Endothelial cell of umbilical vein (primary cell): ENCODE measurements at regions not wholly inside any gene's neighbourhood (a gene's known extent, or its start where the extent isn't known, plus 50 kb on each side); places are given as distances from the start of the nearest gene placed in this dataset.

Source experiments
- CTCF ChIP-seq, 2 donors: IDR thresholded peaks; 1 replicate in 1 of 2; 2 replicates in 1 of 2; pipeline ENCODE4 v1.5.1; 2011; ENCODE audit warnings: low read length in 2 of 2, mild to moderate bottlenecking in 2 of 2, moderate library complexity in 2 of 2, control low read depth in 1 of 2, inconsistent platforms in 1 of 2, low read depth in 1 of 2; ENCODE audit not compliant: insufficient read depth in 1 of 2; ENCODE audit errors: extremely low read depth in 1 of 2
- EZH2 ChIP-seq: IDR thresholded peaks from 2 replicates; pipeline ENCODE4 v1.6.1; 2012; ENCODE audit warnings: borderline replicate concordance, low read depth, mild to moderate bottlenecking, moderate library complexity, low read length, inconsistent platforms; ENCODE audit not compliant: severe bottlenecking
- FOS ChIP-seq: IDR thresholded peaks from 2 replicates; pipeline ENCODE4 v1.6.1; 2011; ENCODE audit warnings: mild to moderate bottlenecking, low read length, moderate library complexity, borderline replicate concordance; ENCODE audit not compliant: insufficient read depth
- JUN ChIP-seq: IDR thresholded peaks from 2 replicates; pipeline ENCODE4 v1.6.1; 2011; ENCODE audit warnings: borderline replicate concordance, low read depth; ENCODE audit not compliant: insufficient read length, insufficient read depth
- MYC ChIP-seq: IDR thresholded peaks from one replicate; pipeline ENCODE4 v1.6.1; 2011; ENCODE audit warnings: mild to moderate bottlenecking, low read depth, low read length
- POLR2A ChIP-seq: IDR thresholded peaks from 2 replicates; pipeline ENCODE4 v1.6.1; 2012; ENCODE audit warnings: low read depth, mild to moderate bottlenecking, control low read depth, low read length
- POLR2AphosphoS5 ChIP-seq: IDR thresholded peaks from 2 replicates; pipeline ENCODE4 v1.6.1; 2012; ENCODE audit warnings: low read depth, mild to moderate bottlenecking, control low read depth, low read length, moderate library complexity; ENCODE audit not compliant: insufficient read depth
- TF ChIP-seq, protein P1 (sequence below): IDR thresholded peaks from 2 replicates; pipeline ENCODE4 v1.6.1; 2011; ENCODE audit not compliant: insufficient read depth, insufficient read length

- no peak for TF ChIP-seq CTCF (IDR thresholded peaks at IDR 0.05; ENCODE audit: extremely low read depth in 1 of 2, insufficient read depth in 1 of 2, low read depth in 1 of 2, low read length in 2 of 2)
- TF ChIP-seq POLR2AphosphoS5: no peak
- TF ChIP-seq EZH2: no peak
- TF ChIP-seq POLR2A: no peak
- TF ChIP-seq, protein P1, sequence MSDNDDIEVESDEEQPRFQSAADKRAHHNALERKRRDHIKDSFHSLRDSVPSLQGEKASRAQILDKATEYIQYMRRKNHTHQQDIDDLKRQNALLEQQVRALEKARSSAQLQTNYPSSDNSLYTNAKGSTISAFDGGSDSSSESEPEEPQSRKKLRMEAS: no peak
- no peak for TF ChIP-seq JUN
- no peak for TF ChIP-seq FOS
- no peak for TF ChIP-seq MYC
These were observed 130.2 kb downstream of the OAT start for GRCh38 chr10:124288486-124288885.
